ENCODE measurements at regions not wholly inside any gene's neighbourhood (a gene's known extent, or its start where the extent isn't known, plus 50 kb on each side); places are given as distances from the start of the nearest gene placed in this dataset.

DNA sequence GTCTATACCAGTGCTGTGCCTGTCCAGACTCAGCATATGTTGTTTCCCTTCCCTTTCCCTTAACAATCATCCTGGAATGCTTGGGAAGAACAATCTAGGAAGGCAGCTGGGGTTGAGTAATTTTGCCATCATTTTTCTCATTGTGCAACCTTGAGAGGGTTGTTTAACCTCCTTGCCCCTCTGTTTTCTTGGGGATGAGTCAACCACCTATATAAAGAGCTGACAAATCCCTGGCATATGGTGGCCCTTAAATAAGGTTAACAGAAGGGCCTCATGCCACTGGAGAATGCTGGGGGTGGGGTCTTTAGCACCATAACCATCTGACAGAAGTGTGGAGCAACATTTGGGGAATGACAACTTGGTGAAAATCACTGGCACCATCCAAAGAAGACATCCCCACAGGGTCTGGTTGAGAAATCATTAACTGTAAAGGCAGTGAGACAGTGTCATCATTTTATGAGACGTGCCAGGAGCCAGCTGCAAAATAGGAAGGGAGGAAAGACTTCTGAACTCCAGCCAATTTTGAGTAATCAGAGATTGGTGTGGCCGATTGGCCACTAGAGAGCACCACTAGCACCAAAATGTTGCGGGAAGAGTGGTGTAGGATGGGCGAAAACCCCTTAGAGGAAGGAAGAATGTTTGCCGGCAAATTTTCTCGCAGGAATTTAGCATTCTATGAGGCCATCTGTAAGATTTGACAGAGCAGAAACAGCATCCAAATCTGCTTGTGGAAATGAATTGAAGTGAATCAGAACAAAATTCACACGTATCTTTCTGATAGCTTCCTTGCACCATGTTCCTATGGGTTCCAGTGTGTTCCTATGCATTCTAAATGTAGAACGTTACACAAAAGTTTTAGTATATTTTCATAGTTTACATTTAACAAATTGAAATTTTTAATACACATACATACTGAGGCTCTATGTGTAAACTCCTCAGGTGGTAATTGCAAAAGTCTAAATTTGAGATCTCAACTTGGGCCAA, 113.8 kb downstream of the MSX2 start:
- POLR2A ChIA-PET = no interaction called here
- H3K9me3 Mint-ChIP-seq (ENCODE audit: low read depth) = no peaks in the 10 kb centered on the region
- H3K27me3 Mint-ChIP-seq = peaks cover 17% of the 10 kb centered on the region
- DNase-seq = no peak
- no peak overlapping the region for H3K27ac Mint-ChIP-seq
- H3K36me3 Mint-ChIP-seq (ENCODE audit: low read depth) = no peaks in the 10 kb centered on the region
- CTCF ChIA-PET = no interaction called here
- H3K4me3 Mint-ChIP-seq = no peak overlapping the region
- ATAC-seq = no peak
- intact Hi-C loops (cut with DNase I, micrococcal nuclease) = no loop called here
- H3K4me1 Mint-ChIP-seq = no peaks in the 10 kb centered on the region

GRCh38 chr5:174834081-174834480, 109.7 kb downstream of the MSX2 start:
- no peaks in the 10 kb centered on the region for H3K4me1 Mint-ChIP-seq
- H3K27me3 Mint-ChIP-seq = peaks cover 17% of the 10 kb centered on the region
- H3K4me3 Mint-ChIP-seq = no peak overlapping the region
- no peak for DNase-seq
- H3K36me3 Mint-ChIP-seq (ENCODE audit: low read depth) = no peaks in the 10 kb centered on the region
- intact Hi-C loops (cut with DNase I, micrococcal nuclease) = no loop called here
- ChIA-PET CTCF (interaction anchor here (0.5 kb wide), 1 partner anchor 848 kb away, joined by 3 read pairs; no protein-coding TSS in a partner anchor), POLR2A (no interaction called here)
- no peak for ATAC-seq
- H3K9me3 Mint-ChIP-seq (ENCODE audit: low read depth) = no peaks in the 10 kb centered on the region
- no peak overlapping the region for H3K27ac Mint-ChIP-seq

DNA sequence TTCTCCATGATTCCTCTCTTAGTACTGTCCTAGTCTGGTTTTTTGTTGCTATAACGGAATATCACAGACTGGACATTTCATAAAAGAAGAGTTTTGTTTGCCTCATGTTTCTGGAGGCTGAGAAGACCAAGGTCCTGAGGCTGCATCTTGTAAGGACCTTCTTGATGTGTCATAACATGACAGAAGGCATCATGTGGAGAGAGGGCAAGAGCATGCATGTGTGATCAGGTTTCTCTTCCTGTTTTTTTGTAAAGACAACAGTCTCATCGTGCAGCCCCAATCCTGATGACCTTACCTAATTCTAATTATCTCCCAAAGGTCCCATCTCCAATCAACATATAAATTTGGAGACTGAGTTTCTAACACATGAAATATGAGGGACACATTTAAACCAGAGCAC, 108.4 kb downstream of the MSX2 start:
- Mint-ChIP-seq H3K27me3 (peaks cover 17% of the 10 kb centered on the region), H3K4me1 (no peaks in the 10 kb centered on the region), H3K4me3 (no peak overlapping the region), H3K36me3 (ENCODE audit: low read depth) (no peaks in the 10 kb centered on the region), H3K27ac (no peak overlapping the region), H3K9me3 (ENCODE audit: low read depth) (no peaks in the 10 kb centered on the region)
- ATAC-seq (no peak), DNase-seq (no peak)
- CTCF ChIA-PET = interaction anchor here (0.8 kb wide), 1 partner anchor 246 kb away, joined by 3 read pairs; no protein-coding TSS in a partner anchor
- POLR2A ChIA-PET = no interaction called here
- intact Hi-C loops (cut with DNase I, micrococcal nuclease) = no loop called here

- H3K36me3 Mint-ChIP-seq (ENCODE audit: low read depth) = no peaks in the 10 kb centered on the region
- ChIA-PET CTCF (no interaction called here), POLR2A (interaction anchor here (0.7 kb wide), 1 partner anchor 61 kb away, joined by 3 read pairs; no protein-coding TSS in a partner anchor)
- no peaks in the 10 kb centered on the region for H3K9me3 Mint-ChIP-seq (ENCODE audit: low read depth)
- H3K27me3 Mint-ChIP-seq = peaks cover 15% of the 10 kb centered on the region
- intact Hi-C loops (cut with DNase I, micrococcal nuclease) = no loop called here
- no peak for DNase-seq
- H3K4me1 Mint-ChIP-seq = no peaks in the 10 kb centered on the region
- no peak overlapping the region for H3K27ac Mint-ChIP-seq
- ATAC-seq = no peak
- H3K4me3 Mint-ChIP-seq = no peak overlapping the region
Observed at GRCh38 chr5:174832025-174832424, 107.6 kb downstream of the MSX2 start.

- Mint-ChIP-seq H3K27me3 (peaks cover 11% of the 10 kb centered on the region), H3K27ac (no peak overlapping the region), H3K4me3 (no peak overlapping the region), H3K36me3 (ENCODE audit: low read depth) (no peaks in the 10 kb centered on the region), H3K4me1 (no peaks in the 10 kb centered on the region), H3K9me3 (ENCODE audit: low read depth) (no peaks in the 10 kb centered on the region)
- no peak for DNase-seq
- no peak for ATAC-seq
- ChIA-PET POLR2A (interaction anchor here (0.7 kb wide), 1 partner anchor 60 kb away, joined by 3 read pairs; no protein-coding TSS in a partner anchor), CTCF (interaction anchor here (0.5 kb wide), 1 partner anchor 409 kb away, joined by 3 read pairs; no protein-coding TSS in a partner anchor)
- intact Hi-C loops (cut with DNase I, micrococcal nuclease) = no loop called here
Observed at GRCh38 chr5:174831031-174831660, 106.8 kb downstream of the MSX2 start.

DNA sequence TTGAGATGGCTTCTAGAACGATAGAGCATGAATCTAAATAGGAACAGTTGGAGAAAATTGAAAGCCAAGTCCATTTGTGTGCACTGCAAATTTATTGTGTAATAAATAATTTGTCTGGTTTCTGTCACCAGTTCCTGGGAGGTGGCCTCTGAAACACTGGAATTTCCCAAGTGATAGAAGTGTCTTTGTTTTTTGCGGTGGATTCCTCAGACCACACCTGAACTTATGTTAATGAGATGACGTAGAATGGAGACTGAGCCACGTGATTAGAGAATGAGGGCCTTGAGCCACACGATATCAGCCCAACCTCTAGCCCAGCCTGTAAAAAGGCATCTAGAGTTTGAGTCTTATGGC, 105.1 kb downstream of the MSX2 start:
- no peak overlapping the region for H3K4me3 Mint-ChIP-seq
- POLR2A ChIA-PET = no interaction called here
- DNase-seq = no peak
- no peak overlapping the region for H3K27ac Mint-ChIP-seq
- CTCF ChIA-PET = no interaction called here
- no peaks in the 10 kb centered on the region for H3K4me1 Mint-ChIP-seq
- no peaks in the 10 kb centered on the region for H3K36me3 Mint-ChIP-seq (ENCODE audit: low read depth)
- H3K9me3 Mint-ChIP-seq (ENCODE audit: low read depth) = no peaks in the 10 kb centered on the region
- no peak for ATAC-seq
- H3K27me3 Mint-ChIP-seq = peaks cover 19% of the 10 kb centered on the region
- intact Hi-C loops (cut with DNase I, micrococcal nuclease) = no loop called here

DNA sequence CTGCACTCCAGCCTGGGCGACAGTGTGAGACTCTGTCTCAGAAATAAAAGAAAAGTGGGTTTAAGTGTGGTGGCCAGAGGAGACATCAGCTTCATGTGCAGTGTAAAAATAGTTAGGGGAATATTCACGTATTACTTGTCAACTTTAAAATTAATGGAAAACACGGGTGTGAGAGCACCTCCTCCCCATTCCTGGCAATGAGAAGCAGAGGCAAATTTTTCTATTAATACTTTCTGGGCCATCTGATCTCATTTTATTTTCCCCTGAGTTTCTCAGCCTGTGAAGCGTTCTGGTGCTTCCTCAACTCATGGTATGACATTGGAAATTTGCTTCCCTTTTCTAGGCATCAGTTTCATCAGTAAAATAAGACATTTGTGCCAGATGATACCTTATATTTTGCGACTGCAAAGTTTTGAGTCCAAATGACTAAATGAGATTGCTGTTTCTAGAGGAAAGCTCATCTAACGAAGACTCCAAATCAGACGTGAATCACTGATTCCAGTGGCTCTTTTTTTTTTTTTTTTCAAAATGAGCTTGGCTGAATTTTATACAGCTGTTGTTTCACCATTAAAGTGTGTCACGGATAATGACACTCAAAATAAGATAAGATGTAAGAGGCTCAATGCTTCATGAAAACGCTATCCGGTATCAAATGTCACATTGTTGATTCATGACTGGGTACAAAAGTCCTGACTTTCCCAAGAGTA, 104.6 kb downstream of the MSX2 start:
- H3K36me3 Mint-ChIP-seq (ENCODE audit: low read depth) = no peaks in the 10 kb centered on the region
- H3K27me3 Mint-ChIP-seq = peaks cover 20% of the 10 kb centered on the region
- ChIA-PET POLR2A (no interaction called here), CTCF (no interaction called here)
- no peak for ATAC-seq
- H3K27ac Mint-ChIP-seq = no peak overlapping the region
- no peaks in the 10 kb centered on the region for H3K9me3 Mint-ChIP-seq (ENCODE audit: low read depth)
- H3K4me1 Mint-ChIP-seq = no peaks in the 10 kb centered on the region
- DNase-seq = no peak
- H3K4me3 Mint-ChIP-seq = no peak overlapping the region
- intact Hi-C loops (cut with DNase I, micrococcal nuclease) = no loop called here

GRCh38 chr5:174827558-174827957, 103.2 kb downstream of the MSX2 start:
- intact Hi-C loops (cut with DNase I, micrococcal nuclease) = no loop called here
- POLR2A ChIA-PET = no interaction called here
- CTCF ChIA-PET = no interaction called here
- Mint-ChIP-seq H3K27ac (no peak overlapping the region), H3K27me3 (peaks cover 16% of the 10 kb centered on the region), H3K4me1 (no peaks in the 10 kb centered on the region), H3K4me3 (no peak overlapping the region), H3K36me3 (ENCODE audit: low read depth) (no peaks in the 10 kb centered on the region), H3K9me3 (ENCODE audit: low read depth) (no peaks in the 10 kb centered on the region)
- no peak for ATAC-seq
- no peak for DNase-seq

- POLR2A ChIA-PET = no interaction called here
- DNase-seq (no peak), ATAC-seq (no peak)
- no peak overlapping the region for H3K4me3 Mint-ChIP-seq
- intact Hi-C loops (cut with DNase I, micrococcal nuclease) = no loop called here
- CTCF ChIA-PET = no interaction called here
- no peaks in the 10 kb centered on the region for H3K36me3 Mint-ChIP-seq (ENCODE audit: low read depth)
- no peaks in the 10 kb centered on the region for H3K4me1 Mint-ChIP-seq
- no peaks in the 10 kb centered on the region for H3K9me3 Mint-ChIP-seq (ENCODE audit: low read depth)
- H3K27ac Mint-ChIP-seq = no peak overlapping the region
- peaks cover 15% of the 10 kb centered on the region for H3K27me3 Mint-ChIP-seq
Observed at GRCh38 chr5:174825587-174825986, 101.2 kb downstream of the MSX2 start.

- no peak for ATAC-seq
- H3K9me3 Mint-ChIP-seq (ENCODE audit: low read depth) = peaks cover 10% of the 10 kb centered on the region
- no peak overlapping the region for H3K27ac Mint-ChIP-seq
- no peak overlapping the region for H3K4me3 Mint-ChIP-seq
- no peak for DNase-seq
- ChIA-PET CTCF (no interaction called here), POLR2A (no interaction called here)
- intact Hi-C loops (cut with DNase I, micrococcal nuclease) = no loop called here
- no peaks in the 10 kb centered on the region for H3K4me1 Mint-ChIP-seq
- peaks cover 2% of the 10 kb centered on the region for H3K27me3 Mint-ChIP-seq
- H3K36me3 Mint-ChIP-seq (ENCODE audit: low read depth) = no peaks in the 10 kb centered on the region
Observed at GRCh38 chr5:174818430-174818829, 94.0 kb downstream of the MSX2 start.

DNA sequence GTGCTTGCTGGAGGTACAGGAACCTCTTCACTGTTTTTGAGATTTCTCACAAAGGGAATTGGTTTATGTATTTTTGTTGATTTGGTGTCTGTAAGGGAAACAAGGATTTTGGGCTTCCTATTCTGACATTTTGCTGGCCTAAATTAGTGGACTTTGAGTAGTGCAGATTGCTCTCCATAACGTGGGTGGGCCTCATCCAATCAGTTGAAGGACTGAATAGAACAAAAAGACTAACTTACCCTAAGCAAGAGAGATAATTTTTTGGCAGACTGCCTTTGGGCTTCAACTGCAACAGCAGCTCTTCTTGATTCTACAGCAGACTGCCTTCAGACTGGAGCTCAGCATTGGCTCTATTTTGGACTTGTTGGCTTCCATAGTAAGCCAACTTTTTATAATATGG, 93.2 kb downstream of the MSX2 start:
- peaks cover 2% of the 10 kb centered on the region for H3K27me3 Mint-ChIP-seq
- H3K27ac Mint-ChIP-seq = no peak overlapping the region
- ChIA-PET CTCF (no interaction called here), POLR2A (no interaction called here)
- ATAC-seq = no peak
- H3K9me3 Mint-ChIP-seq (ENCODE audit: low read depth) = peaks cover 10% of the 10 kb centered on the region
- no peaks in the 10 kb centered on the region for H3K4me1 Mint-ChIP-seq
- H3K4me3 Mint-ChIP-seq = no peak overlapping the region
- DNase-seq = no peak
- intact Hi-C loops (cut with DNase I, micrococcal nuclease) = no loop called here
- no peaks in the 10 kb centered on the region for H3K36me3 Mint-ChIP-seq (ENCODE audit: low read depth)

DNA sequence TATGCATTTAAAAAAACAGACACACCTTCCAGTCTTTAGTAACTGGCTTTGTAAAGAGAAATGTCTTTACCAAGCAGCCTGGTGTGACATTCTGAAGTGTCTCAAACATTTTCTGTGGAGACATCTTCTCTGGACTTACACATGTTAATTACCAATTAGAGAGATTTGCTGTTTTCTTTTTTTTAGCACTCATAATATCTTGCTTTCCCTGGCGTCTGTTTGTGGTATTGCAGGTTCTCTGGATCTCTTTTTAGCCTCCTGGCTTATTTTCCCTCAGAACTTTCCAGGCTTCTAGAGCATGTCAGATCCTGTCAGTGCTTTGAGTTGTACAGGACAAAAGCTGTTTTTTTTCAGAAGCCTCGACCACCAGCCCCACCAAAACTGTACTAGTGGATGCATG, 92.5 kb downstream of the MSX2 start:
- ATAC-seq (no peak), DNase-seq (no peak)
- no peak overlapping the region for H3K4me3 Mint-ChIP-seq
- H3K36me3 Mint-ChIP-seq (ENCODE audit: low read depth) = no peaks in the 10 kb centered on the region
- CTCF ChIA-PET = no interaction called here
- intact Hi-C loops (cut with DNase I, micrococcal nuclease) = no loop called here
- no peaks in the 10 kb centered on the region for H3K4me1 Mint-ChIP-seq
- H3K27ac Mint-ChIP-seq = no peak overlapping the region
- peaks cover 10% of the 10 kb centered on the region for H3K9me3 Mint-ChIP-seq (ENCODE audit: low read depth)
- POLR2A ChIA-PET = no interaction called here
- peaks cover 2% of the 10 kb centered on the region for H3K27me3 Mint-ChIP-seq
